Fibroblast of the aortic adventitia (primary cell): ENCODE measurements at regions not wholly inside any gene's neighbourhood (a gene's known extent, or its start where the extent isn't known, plus 50 kb on each side); places are given as distances from the start of the nearest gene placed in this dataset.
A peak's percentile ranks its signal among the peaks of the same experiment; 100 is the strongest.

Experiments
- DNase-seq: peaks from one replicate; pipeline ENCODE4 v3.0.0-alpha.2; 2010; ENCODE audit warnings: low read depth
- H3K4me3 ChIP-seq: 2 replicates; pipeline ENCODE4 v1.5.1; 2011; ENCODE audit warnings: low read depth, mild to moderate bottlenecking, control low read depth, low read length, moderate library complexity
- CTCF ChIP-seq: IDR thresholded peaks from 2 replicates; pipeline ENCODE4 v1.5.1; 2011; ENCODE audit warnings: mild to moderate bottlenecking, low read length, control low read depth, inconsistent platforms; ENCODE audit not compliant: insufficient read depth

DNA sequence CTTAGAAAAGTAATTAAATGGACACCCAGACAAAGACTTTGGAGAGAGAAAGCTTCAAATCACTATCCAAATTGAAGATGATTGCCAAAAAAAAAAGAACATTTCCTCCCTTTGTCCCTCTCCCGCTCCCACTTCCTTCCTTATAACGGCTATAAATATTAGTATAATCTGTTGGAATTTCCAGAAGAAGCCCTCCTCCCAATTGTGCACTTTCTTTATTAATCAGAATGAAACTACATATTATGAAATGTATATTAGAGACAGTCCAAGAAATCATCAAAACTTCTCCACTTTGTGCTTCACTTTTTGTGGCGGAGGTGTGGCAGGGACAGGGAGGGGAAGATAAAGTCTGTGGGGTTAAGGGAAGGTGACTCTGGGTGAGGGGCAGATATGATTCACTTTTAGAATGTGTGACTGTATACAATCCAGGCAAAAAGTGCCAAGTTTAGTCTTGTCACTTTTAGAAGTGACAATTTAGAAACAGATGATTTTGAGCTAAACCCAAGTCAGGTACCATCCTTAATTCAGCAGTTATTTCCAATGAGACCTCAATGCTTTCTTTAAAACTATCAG is 195.0 kb upstream of the MARCKS start:
- no peak for DNase-seq
- H3K4me3 ChIP-seq: no peak overlapping the region
- no peak for TF ChIP-seq CTCF

DNA sequence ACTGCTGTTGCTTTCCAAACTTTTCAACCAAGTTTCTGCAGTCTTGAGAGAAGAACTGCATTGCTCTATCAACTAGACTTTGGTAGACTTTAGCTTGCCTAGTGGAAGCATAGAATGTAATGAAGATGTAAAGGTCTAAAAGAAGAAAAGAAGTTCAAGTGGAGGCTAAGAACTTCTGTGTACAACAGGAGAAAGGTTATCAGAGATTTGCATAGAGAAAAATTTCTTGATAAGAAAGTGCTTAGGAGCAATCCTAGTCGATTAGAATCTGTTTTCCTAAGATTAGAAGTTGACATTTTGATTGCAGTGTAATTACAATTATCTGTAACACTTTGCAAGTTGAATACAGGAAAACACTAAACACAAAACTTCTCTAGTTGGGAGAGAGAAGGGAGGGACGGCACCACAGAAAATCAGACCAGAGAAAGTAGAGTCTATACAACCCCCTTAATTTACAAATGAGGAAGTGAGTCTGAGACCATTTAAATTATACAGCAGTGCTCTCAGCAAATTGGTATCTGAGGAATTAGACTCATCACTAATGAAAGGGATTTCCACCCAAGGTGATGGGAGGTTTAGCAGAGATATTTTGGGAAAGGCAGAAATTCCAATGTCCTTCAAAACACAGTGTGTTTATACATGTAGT is 194.3 kb upstream of the MARCKS start:
- DNase-seq: no peak
- H3K4me3 ChIP-seq: no peak overlapping the region
- TF ChIP-seq CTCF: no peak

DNA sequence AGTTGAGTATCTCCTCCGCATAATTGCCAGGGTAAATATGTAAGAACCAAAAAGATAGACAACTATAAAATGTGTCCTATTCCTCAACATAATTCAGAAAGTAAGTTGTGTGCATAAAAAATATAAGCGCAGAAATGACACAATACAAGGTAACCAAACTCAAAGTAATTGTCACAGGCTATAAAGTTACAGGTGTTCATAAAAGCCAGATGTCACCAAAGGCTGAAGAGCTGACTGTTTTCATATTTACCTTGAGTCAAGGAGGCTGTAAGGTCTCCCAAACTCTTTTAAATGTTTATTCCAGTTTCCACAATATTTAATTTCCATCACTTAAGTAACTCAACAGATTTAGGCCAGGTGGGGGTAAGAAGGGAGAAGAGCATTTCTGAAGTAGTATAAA is 192.2 kb upstream of the MARCKS start:
- H3K4me3 ChIP-seq: no peak overlapping the region
- DNase-seq: no peak
- TF ChIP-seq CTCF: no peak

DNA sequence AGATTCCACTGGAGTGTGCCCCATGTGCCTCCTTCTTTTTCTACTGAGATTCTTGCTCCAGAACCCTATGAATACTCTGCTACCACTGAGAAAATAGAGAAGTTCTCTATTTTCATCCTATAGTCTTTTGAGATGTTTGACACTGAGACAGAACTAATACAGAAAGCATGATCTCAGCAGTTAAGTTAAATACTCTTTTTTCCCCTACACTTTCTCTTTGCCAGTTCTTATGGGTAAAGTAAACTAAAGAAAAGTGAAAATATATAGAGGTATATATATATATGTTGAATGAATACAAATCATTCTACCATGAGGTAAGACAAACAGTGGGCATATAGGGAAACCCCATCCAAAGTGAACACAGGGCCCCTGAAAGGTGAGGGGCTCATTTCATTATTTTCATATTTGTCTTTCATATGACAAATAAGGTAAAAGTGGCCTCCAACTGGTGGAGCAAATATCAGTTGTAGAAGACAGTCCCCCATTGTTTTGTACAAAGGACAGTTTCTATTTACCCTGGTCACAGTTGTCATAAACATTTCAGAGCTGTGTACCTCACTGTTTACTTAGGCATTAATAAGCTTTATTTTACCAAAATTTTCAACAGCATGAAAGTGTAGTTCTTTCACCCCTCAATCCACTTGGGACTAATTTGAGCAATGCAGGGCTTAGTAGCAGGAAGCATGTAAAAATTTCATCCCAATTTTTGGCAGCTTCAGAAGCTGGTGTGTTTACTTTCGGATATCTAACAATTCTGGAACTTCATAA is 188.3 kb upstream of the MARCKS start:
- peak; percentile 36 for DNase-seq
- no peak for TF ChIP-seq CTCF
- no peak overlapping the region for H3K4me3 ChIP-seq

DNA sequence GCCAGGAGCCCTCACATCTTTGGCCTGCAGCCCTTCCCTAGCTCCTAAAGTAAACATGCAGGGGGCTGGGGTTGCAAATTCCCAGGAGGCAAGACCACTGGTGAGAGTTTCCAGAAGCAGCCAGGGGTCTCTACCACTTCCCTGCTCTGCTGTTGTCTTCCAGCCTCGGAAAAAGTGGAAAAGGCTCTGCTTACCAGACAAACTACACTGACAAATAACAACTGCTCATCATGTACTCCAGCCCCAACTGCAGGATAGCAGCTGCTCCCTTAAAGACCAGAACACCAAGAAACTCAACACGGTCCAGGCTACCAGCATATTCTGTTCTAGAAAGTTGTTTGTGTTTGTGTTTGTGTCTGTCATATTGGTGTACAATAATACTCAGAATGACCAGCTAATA is 187.5 kb upstream of the MARCKS start:
- no peak for DNase-seq
- no peak for TF ChIP-seq CTCF
- H3K4me3 ChIP-seq: no peak overlapping the region

DNA sequence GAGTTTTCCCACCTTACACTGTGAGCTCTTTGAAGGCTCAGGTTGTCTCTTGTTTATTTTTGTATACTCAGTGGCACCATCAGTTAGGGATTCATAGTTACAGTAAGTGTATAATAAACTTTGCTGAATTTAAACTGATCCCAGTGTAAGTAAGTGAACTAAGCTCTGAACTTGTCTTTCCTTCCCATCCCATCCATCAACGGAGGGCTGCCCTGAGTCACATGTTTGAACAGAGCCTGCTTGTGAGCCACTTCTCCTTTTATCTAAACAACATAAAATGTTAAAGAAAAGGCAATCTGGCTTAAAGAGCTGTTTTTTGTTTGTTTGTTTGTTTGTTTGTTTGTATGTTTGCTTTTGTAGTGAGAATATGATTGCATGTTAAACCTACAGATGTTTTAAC is 185.7 kb upstream of the MARCKS start:
- no peak for DNase-seq
- no peak overlapping the region for H3K4me3 ChIP-seq
- no peak for TF ChIP-seq CTCF
